ENCODE measurements at regions not wholly inside any gene's neighbourhood (a gene's known extent, or its start where the extent isn't known, plus 50 kb on each side); places are given as distances from the start of the nearest gene placed in this dataset.

DNA sequence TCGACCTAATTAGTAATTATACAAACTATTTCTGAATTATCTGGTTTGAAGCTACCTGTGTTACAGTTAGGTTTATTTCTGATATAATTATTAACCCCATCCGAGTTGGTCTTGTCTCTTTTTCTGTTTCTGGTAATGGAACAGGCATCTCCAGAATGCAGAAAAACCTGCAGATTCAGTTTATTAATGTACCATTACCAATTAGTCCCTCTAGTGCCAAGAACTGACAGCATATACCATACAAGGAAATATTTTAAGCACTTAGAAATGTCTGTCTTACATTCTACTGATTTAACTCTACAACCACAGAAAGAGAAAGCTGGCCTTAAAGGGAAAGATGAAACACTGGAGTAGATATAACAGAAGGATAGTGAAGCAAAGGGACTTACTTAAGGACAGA, 570.6 kb downstream of the CENPC start:
- TF ChIP-seq CTCF (IDR thresholded peaks at IDR 0.05; ENCODE audit: insufficient read depth, low read depth, low read length) = no peak
- TF ChIP-seq EZH2 (IDR thresholded peaks at IDR 0.05; ENCODE audit: insufficient read depth, low read length) = no peak

All from astrocyte (in vitro differentiated cells and primary cell).